KOPT-K1 (cell line): ENCODE measurements at regions not wholly inside any gene's neighbourhood (a gene's known extent, or its start where the extent isn't known, plus 50 kb on each side); places are given as distances from the start of the nearest gene placed in this dataset.

Experiments used
- H3K27ac ChIP-seq: fragments of 200-600 bp; sonication (generic); 2 replicates; pipeline ENCODE4 v1.5.1; 2016; ENCODE audit warnings: antibody characterized with exemption, mild to moderate bottlenecking, low read depth, low read length; ENCODE audit not compliant: poor library complexity, severe bottlenecking
- H3K36me3 ChIP-seq: fragments of 200-600 bp; sonication (generic); 2 replicates; pipeline ENCODE4 v1.5.1; 2017; ENCODE audit warnings: antibody characterized with exemption, mild to moderate bottlenecking, low read length, moderate library complexity; ENCODE audit not compliant: insufficient read depth
- H3K9me3 ChIP-seq: fragments of 200-600 bp; sonication (generic); 2 replicates; pipeline ENCODE4 v1.5.1; 2017; ENCODE audit warnings: antibody characterized with exemption, low read length, mild to moderate bottlenecking; ENCODE audit not compliant: insufficient read depth, poor library complexity, severe bottlenecking

DNA sequence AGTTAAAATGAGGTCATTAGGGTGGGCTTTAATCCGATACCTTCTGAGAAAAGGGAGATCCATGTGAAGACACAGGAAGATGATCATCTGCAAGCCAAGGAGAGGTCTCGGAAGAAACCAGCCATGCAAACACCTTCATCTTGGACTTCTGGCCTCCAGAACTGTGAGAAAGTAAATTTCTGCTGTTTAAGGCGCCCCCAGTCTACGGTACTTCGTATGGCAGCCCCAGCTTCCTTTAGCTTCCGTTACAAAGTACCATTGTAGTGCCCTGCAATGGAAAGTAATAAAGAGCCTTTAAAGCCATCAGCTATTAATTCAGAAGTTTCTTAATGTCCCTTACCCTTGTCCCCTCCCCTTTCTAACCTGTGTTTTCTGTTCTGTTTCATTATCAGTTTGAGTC lies 308.1 kb downstream of the AACS start:
- no peak overlapping the region for H3K27ac ChIP-seq
- H3K9me3 ChIP-seq: no peaks in the 10 kb centered on the region
- H3K36me3 ChIP-seq: no peaks in the 10 kb centered on the region

DNA sequence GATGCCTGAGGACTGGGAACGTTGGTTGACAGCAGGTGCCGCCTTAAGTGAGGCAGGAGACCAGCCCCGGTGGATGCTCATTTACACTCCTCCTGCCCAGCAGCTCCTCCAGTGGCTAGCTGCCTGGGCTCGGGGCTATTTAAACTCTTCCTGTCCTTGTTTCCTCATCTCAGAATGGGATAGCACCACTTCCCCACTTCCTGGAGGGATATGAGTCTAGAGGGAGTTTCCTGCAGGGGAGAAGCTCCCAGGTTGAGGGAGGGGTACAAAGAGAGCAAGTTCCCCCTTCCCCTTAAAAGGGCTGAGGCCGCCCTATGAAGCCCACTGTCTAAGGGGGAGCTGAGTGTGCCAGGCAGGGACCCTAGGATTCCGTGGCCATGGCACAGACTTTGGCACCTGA lies 311.2 kb downstream of the AACS start:
- Histone ChIP-seq H3K27ac (no peak overlapping the region), H3K36me3 (no peaks in the 10 kb centered on the region), H3K9me3 (no peaks in the 10 kb centered on the region)

DNA sequence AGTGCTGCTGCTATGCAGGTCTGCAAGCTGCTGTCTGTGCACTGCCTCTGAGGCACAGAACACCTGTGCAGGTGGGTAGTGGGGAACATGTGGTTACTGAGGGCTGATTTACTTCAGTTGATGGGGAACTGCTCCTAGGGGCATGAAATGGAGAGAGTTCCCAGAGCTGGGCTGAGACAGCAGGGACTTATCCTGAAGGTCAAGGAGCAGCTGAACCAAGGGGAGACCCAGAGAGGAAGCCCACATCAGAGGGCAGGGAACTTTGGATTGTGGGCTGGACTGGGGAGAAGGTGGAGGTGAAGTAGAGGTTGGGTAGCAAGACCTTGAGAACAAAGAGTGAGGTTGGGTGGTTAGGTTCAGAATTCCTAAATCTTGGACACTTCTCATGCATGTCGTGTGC lies 311.9 kb downstream of the AACS start:
- no peaks in the 10 kb centered on the region for H3K36me3 ChIP-seq
- H3K9me3 ChIP-seq: no peaks in the 10 kb centered on the region
- no peak overlapping the region for H3K27ac ChIP-seq

- Histone ChIP-seq H3K36me3 (no peaks in the 10 kb centered on the region), H3K9me3 (no peaks in the 10 kb centered on the region), H3K27ac (no peak overlapping the region)
Measured at GRCh38 chr12:125381373-125381772, 316.1 kb downstream of the AACS start.

- H3K27ac ChIP-seq: no peak overlapping the region
- H3K36me3 ChIP-seq: no peaks in the 10 kb centered on the region
Measured at GRCh38 chr12:125382926-125383325, 317.7 kb downstream of the AACS start.

DNA sequence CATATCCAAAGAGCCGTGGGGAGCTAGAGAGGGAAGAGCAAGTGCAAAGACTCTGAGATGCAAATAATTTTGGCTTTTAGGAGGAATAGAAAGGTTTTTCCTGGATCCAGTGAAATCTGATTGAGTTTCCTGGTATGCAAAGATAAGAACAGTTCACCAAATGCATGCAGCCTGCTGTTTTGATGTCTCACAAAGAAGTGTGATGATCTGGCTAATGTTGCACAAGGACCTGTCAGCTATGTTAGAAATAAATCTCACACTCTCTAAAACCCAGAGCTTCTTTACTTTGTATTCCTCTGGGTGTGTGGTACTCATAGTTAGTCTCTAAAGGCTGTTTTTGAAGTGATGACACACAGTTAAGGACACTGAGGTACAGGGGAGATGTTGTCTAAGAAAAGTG lies 321.4 kb downstream of the AACS start:
- H3K9me3 ChIP-seq: no peaks in the 10 kb centered on the region
- H3K27ac ChIP-seq: no peak overlapping the region
- no peaks in the 10 kb centered on the region for H3K36me3 ChIP-seq

More at GRCh38 chr12:125382926-125383325, 317.7 kb downstream of the AACS start:
- H3K9me3 ChIP-seq: no peaks in the 10 kb centered on the region

DNA sequence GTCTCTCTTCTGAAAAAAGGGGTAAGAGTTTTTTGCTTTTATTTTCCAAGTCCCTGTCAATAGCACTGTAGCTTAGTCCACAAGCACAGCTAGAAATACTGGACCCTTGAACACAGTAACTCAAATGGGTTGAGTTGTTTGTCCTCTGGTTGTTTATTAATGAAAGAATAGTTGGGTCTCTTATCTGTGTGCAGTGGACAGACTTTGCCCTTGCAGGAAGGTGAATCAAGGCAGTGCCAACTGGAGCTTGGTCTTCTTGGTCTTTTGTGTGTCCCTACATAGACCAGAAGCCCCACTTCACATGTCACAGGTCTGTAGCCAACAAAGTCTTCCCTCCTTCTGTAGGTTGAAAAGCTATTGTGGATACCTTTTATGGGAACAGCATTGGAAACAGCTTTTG lies 322.0 kb downstream of the AACS start:
- H3K9me3 ChIP-seq: no peaks in the 10 kb centered on the region
- no peaks in the 10 kb centered on the region for H3K36me3 ChIP-seq
- no peak overlapping the region for H3K27ac ChIP-seq

- Histone ChIP-seq H3K36me3 (no peaks in the 10 kb centered on the region), H3K9me3 (no peaks in the 10 kb centered on the region), H3K27ac (no peak overlapping the region)
Measured at GRCh38 chr12:125389061-125389697, 323.9 kb downstream of the AACS start.

DNA sequence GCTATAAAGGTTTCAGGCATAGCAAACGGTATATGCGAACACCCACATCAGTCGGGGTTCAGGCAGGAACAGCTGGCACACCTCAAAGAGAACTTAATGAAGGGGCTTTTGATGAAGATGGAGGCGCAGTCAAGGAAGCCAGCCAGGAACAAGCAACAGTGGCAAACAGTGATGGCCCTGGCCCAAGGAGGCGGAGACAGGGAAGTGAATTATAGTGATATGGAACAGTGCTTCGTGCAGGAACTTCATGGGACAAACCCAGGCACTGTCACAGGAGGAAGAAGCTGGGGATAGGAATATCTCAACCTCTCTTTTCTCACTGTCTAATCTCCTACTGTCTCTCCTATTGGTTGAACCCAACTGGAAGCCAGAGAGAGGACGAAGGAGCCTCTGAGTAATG lies 328.3 kb downstream of the AACS start:
- H3K36me3 ChIP-seq: no peaks in the 10 kb centered on the region
- peaks cover 4% of the 10 kb centered on the region for H3K9me3 ChIP-seq
- H3K27ac ChIP-seq: no peak overlapping the region

DNA sequence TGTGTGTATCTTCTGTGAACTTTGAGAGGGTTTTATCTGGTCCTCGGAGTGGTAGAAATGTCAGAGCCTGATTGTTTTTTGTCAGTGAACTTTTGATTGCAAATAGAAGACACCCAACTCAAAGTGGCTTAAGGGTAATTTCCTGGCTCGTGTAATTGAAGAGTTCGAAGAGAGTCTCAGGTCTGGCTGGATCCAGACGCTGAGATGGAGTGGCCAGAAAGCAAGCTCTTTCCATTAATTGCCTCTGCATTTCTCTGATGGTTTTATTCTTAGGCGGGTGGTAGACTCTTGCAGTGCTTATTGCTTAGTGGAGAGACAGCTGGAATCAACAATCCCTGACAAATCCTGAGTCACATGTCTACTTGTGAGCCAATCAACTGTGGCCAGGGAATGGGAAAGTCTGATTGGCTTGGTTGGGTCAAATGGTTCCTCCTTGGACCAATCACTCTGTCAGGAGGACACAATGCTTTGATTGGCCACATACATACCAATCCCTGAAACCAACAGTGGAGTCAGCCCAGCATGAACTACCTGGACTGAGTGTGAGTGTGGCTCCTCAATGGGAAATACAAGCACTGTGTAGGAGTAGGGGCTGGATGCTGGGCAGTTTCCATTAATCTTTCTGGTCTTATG lies 330.5 kb downstream of the AACS start:
- peaks cover 8% of the 10 kb centered on the region for H3K9me3 ChIP-seq
- H3K36me3 ChIP-seq: no peaks in the 10 kb centered on the region
- H3K27ac ChIP-seq: no peak overlapping the region

DNA sequence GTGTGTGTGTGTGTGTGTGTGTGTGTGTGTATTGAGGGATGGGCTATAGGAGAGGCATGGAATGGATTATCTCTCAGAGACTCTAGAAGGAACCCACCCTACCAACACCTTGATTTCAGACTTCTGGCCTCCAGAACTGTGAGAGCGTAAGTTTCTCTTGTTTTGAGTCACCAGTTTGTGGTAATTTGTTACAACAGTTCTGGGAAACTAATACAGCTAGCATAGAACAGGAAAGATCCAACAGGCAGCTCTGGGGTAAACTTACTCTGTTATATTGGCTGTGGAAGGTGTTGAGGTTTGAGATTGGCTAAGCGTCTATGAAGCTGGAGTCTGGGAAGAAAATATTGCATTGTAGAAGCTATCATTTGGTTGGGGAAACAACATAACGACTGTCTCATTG lies 334.3 kb downstream of the AACS start:
- Histone ChIP-seq H3K36me3 (no peaks in the 10 kb centered on the region), H3K27ac (no peak overlapping the region), H3K9me3 (peaks cover 8% of the 10 kb centered on the region)

DNA sequence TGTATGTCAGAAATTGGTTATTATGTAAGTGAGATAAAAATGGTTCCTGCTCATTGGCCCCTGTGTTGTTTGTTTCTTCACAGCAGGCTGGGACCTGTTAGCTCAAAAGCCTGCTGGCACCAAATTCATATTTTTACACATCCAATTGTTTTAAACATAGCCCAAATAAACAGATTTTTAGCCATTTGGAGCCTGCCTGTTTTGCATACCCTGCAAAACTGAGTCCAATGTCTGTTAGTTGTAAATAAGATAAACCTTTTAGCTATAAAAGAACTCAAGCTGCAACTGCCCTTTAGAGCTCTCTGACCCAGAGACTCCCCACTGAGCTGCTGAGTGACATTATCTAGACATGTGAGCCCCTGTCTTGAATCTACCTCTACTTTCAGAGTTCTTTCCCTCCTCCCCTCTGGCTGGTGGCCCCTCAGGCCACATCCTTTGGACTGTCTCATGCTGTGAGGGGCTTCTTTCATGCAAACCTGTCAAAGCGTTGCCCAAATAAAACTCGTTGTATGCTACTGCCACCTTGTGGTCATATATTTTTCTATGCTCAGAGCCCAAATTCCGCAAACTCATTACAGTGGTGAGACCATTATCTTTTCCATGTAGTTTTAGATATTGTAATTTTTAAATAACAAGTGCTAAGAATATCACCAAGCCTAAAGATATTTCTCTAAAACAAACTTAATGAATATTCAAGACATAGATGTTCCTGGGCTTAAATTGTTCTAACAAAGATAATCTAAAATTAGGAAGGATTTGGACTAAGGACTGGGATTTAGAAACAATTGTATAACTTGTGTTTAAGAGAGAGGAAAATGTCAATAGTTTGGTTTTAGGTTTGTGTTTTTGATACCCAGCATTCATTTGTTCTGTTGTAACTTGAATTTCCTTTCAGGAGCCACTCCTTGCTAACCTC lies 337.9 kb downstream of the AACS start:
- no peak overlapping the region for H3K27ac ChIP-seq
- H3K36me3 ChIP-seq: no peaks in the 10 kb centered on the region
- H3K9me3 ChIP-seq: peaks cover 8% of the 10 kb centered on the region

GRCh38 chr12:125403843-125404242 lies 338.6 kb downstream of the AACS start:
- no peaks in the 10 kb centered on the region for H3K36me3 ChIP-seq
- H3K27ac ChIP-seq: no peak overlapping the region
- peaks cover 1% of the 10 kb centered on the region for H3K9me3 ChIP-seq

- Histone ChIP-seq H3K9me3 (no peaks in the 10 kb centered on the region), H3K27ac (no peak overlapping the region), H3K36me3 (no peaks in the 10 kb centered on the region)
Measured at GRCh38 chr12:125406131-125406530, 340.9 kb downstream of the AACS start.

GRCh38 chr12:125408718-125409117 lies 343.5 kb downstream of the AACS start:
- Histone ChIP-seq H3K9me3 (no peaks in the 10 kb centered on the region), H3K36me3 (no peaks in the 10 kb centered on the region), H3K27ac (no peak overlapping the region)
